ENCODE measurements at regions not wholly inside any gene's neighbourhood (a gene's known extent, or its start where the extent isn't known, plus 50 kb on each side); places are given as distances from the start of the nearest gene placed in this dataset.

DNA sequence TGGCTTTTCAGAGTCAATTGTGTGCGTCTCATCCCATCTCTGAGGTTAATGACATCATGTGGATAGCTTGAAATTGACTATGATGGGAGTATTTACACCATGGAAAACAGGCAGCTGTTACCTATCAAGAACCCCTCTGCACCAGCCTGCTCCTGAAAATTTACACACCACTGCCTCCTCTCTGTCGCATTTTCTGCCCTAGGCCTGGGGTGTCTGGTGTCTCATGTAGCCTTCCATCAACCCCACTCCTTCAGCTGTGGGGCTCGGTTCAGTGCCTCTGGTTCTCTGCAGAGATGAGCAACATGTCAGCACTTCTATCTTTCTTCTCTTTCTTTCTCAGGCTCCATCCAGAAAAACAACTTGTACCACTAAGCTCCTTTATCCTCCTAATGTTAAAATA, 600.5 kb downstream of the TYW1 start:
- TF ChIP-seq, protein P1, sequence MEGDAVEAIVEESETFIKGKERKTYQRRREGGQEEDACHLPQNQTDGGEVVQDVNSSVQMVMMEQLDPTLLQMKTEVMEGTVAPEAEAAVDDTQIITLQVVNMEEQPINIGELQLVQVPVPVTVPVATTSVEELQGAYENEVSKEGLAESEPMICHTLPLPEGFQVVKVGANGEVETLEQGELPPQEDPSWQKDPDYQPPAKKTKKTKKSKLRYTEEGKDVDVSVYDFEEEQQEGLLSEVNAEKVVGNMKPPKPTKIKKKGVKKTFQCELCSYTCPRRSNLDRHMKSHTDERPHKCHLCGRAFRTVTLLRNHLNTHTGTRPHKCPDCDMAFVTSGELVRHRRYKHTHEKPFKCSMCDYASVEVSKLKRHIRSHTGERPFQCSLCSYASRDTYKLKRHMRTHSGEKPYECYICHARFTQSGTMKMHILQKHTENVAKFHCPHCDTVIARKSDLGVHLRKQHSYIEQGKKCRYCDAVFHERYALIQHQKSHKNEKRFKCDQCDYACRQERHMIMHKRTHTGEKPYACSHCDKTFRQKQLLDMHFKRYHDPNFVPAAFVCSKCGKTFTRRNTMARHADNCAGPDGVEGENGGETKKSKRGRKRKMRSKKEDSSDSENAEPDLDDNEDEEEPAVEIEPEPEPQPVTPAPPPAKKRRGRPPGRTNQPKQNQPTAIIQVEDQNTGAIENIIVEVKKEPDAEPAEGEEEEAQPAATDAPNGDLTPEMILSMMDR (IDR thresholded peaks at IDR 0.05), result no peak
- TF ChIP-seq POLR2A (IDR thresholded peaks at IDR 0.05) (no peak), POLR2AphosphoS5 (IDR thresholded peaks at IDR 0.05) (no peak)

Data from gastroesophageal sphincter (tissue), 3 donors.